NT2/D1 (cell line): ENCODE measurements at regions not wholly inside any gene's neighbourhood (a gene's known extent, or its start where the extent isn't known, plus 50 kb on each side); places are given as distances from the start of the nearest gene placed in this dataset.

Experiments
- DNase-seq: peaks from one replicate; pipeline ENCODE4 v3.0.0-alpha.2; 2011; ENCODE audit warnings: low read depth, low spot score
- H3K27me3 ChIP-seq: 2 replicates; pipeline ENCODE4 v1.6.0; 2011; ENCODE audit warnings: mild to moderate bottlenecking; ENCODE audit not compliant: insufficient read length, insufficient read depth
- H3K36me3 ChIP-seq: 2 replicates; pipeline ENCODE4 v1.6.1; 2011; ENCODE audit warnings: mild to moderate bottlenecking, low read length, mixed read lengths; ENCODE audit not compliant: insufficient read depth, insufficient read length
- H3K4me1 ChIP-seq: 2 replicates; pipeline ENCODE4 v1.5.1; 2011; ENCODE audit not compliant: insufficient read depth, insufficient read length
- H3K4me3 ChIP-seq: 2 replicates; pipeline ENCODE4 v1.5.1; 2011; ENCODE audit warnings: low read depth; ENCODE audit not compliant: insufficient read length
- H3K9ac ChIP-seq: 2 replicates; pipeline ENCODE4 v1.6.0; 2011; ENCODE audit warnings: low read depth; ENCODE audit not compliant: insufficient read length
- H3K9me3 ChIP-seq: 2 replicates; pipeline ENCODE4 v1.5.1; 2011; ENCODE audit warnings: mild to moderate bottlenecking, low read length; ENCODE audit not compliant: insufficient read depth
- SUZ12 ChIP-seq: IDR thresholded peaks from 2 replicates; pipeline ENCODE4 v1.6.1; 2011; ENCODE audit not compliant: insufficient read length, insufficient read depth; ENCODE audit errors: extremely low read depth
- YY1 ChIP-seq: IDR thresholded peaks from 2 replicates; pipeline ENCODE4 v1.6.1; 2011; ENCODE audit not compliant: insufficient read length, insufficient read depth
- ZNF274 ChIP-seq: IDR thresholded peaks from 2 replicates; pipeline ENCODE4 v1.6.1; 2011; ENCODE audit warnings: mild to moderate bottlenecking, low read depth, low read length

GRCh38 chr13:22055259-22055658 is 384.4 kb downstream of the FGF9 start:
- no peak for TF ChIP-seq ZNF274
- TF ChIP-seq YY1: no peak
- TF ChIP-seq SUZ12: no peak
- no peaks in the 10 kb centered on the region for H3K4me1 ChIP-seq
- no peaks in the 10 kb centered on the region for H3K27me3 ChIP-seq
- no peak overlapping the region for H3K9ac ChIP-seq
- DNase-seq: no peak
- H3K4me3 ChIP-seq: no peak overlapping the region
- no peaks in the 10 kb centered on the region for H3K36me3 ChIP-seq
- no peaks in the 10 kb centered on the region for H3K9me3 ChIP-seq

GRCh38 chr13:22060187-22060586 is 389.3 kb downstream of the FGF9 start:
- TF ChIP-seq ZNF274 (no peak), YY1 (no peak), SUZ12 (no peak)
- no peaks in the 10 kb centered on the region for H3K4me1 ChIP-seq
- no peaks in the 10 kb centered on the region for H3K27me3 ChIP-seq
- no peak overlapping the region for H3K9ac ChIP-seq
- H3K9me3 ChIP-seq: no peaks in the 10 kb centered on the region
- DNase-seq: no peak
- H3K36me3 ChIP-seq: no peaks in the 10 kb centered on the region
- no peak overlapping the region for H3K4me3 ChIP-seq

GRCh38 chr13:22061371-22061805 is 390.5 kb downstream of the FGF9 start:
- Histone ChIP-seq H3K4me3 (no peak overlapping the region), H3K4me1 (no peaks in the 10 kb centered on the region), H3K36me3 (no peaks in the 10 kb centered on the region), H3K9me3 (no peaks in the 10 kb centered on the region), H3K9ac (no peak overlapping the region), H3K27me3 (no peaks in the 10 kb centered on the region)
- DNase-seq: no peak
- TF ChIP-seq YY1 (no peak), SUZ12 (no peak), ZNF274 (no peak)

GRCh38 chr13:22061806-22062391 is 391.0 kb downstream of the FGF9 start:
- Histone ChIP-seq H3K9me3 (no peaks in the 10 kb centered on the region), H3K4me3 (no peak overlapping the region), H3K27me3 (no peaks in the 10 kb centered on the region), H3K9ac (no peak overlapping the region), H3K4me1 (no peaks in the 10 kb centered on the region), H3K36me3 (no peaks in the 10 kb centered on the region)
- TF ChIP-seq SUZ12 (no peak), ZNF274 (no peak)
- DNase-seq: no peak

- H3K9ac ChIP-seq: no peak overlapping the region
- TF ChIP-seq ZNF274 (no peak), SUZ12 (no peak), YY1 (no peak)
- no peaks in the 10 kb centered on the region for H3K9me3 ChIP-seq
- H3K36me3 ChIP-seq: no peaks in the 10 kb centered on the region
- no peak overlapping the region for H3K4me3 ChIP-seq
- H3K27me3 ChIP-seq: no peaks in the 10 kb centered on the region
- DNase-seq: no peak
- no peaks in the 10 kb centered on the region for H3K4me1 ChIP-seq
Observed at GRCh38 chr13:22062478-22063205, 391.8 kb downstream of the FGF9 start.

GRCh38 chr13:22063416-22064124 is 392.7 kb downstream of the FGF9 start:
- Histone ChIP-seq H3K4me1 (no peaks in the 10 kb centered on the region), H3K36me3 (no peaks in the 10 kb centered on the region), H3K27me3 (no peaks in the 10 kb centered on the region), H3K9me3 (no peaks in the 10 kb centered on the region), H3K9ac (no peak overlapping the region), H3K4me3 (no peak overlapping the region)
- TF ChIP-seq SUZ12: no peak
- no peak for TF ChIP-seq ZNF274
- TF ChIP-seq YY1: no peak
- no peak for DNase-seq

- TF ChIP-seq ZNF274 (no peak), SUZ12 (no peak), YY1 (no peak)
- Histone ChIP-seq H3K4me1 (no peaks in the 10 kb centered on the region), H3K36me3 (no peaks in the 10 kb centered on the region), H3K27me3 (no peaks in the 10 kb centered on the region), H3K9me3 (no peaks in the 10 kb centered on the region), H3K4me3 (no peak overlapping the region), H3K9ac (no peak overlapping the region)
- DNase-seq: no peak
Observed at GRCh38 chr13:22064854-22065620, 394.2 kb downstream of the FGF9 start.
